HG02759 (cell line): ENCODE measurements at regions not wholly inside any gene's neighbourhood (a gene's known extent, or its start where the extent isn't known, plus 50 kb on each side); places are given as distances from the start of the nearest gene placed in this dataset.
"Not testable (repeated sequence)": the region's sequence is repeated elsewhere in the genome, so short reads cannot be mapped to it uniquely, and the experiment has no call there.

ENCODE experiments used
- ATAC-seq: cut with Tn5 transposase; IDR thresholded peaks from one replicate; pipeline ENCODE4 v1.9.1; 2021; ENCODE audit warnings: mild to moderate bottlenecking, moderate library complexity; ENCODE audit not compliant: unreplicated experiment

DNA sequence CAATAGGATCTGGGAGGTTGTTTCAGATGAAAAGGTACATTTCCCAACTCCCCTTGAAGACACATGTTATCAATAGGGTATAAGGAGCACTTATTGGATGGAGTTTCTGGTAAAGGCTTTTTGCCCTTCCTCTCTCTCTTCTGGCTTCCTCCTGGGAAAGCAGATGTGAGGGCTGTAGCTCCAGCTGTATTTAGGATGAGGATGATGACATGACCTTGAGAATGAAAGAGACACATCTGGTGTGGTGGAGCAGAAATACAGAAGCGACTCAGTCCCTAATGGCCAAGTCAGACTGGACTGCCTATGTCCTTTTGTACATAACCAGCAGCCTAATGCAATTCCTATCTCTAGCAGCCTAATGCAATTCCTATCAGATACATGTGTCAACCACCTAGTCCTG is 100.9 kb upstream of the NXPH2 start:
- ATAC-seq = no peak

DNA sequence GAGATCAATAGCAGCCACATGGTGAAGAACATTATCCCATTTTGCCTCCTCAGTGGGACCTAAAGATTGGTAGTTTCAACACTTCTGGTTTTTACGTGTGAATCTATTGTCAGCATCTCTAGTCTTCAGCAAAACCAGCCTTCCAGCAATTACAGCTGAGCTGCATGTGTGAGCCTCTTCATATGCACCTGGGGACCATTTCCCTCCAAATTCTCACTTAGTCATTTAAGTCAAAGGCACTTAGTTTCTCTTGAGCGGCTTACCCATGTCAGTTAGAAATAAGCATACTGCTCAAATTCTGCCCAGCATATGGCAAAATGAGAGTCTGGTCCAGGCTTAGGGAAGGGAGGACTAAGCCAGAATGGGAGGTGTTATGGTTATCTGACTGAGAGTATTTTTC is 99.7 kb upstream of the NXPH2 start:
- no peak for ATAC-seq

DNA sequence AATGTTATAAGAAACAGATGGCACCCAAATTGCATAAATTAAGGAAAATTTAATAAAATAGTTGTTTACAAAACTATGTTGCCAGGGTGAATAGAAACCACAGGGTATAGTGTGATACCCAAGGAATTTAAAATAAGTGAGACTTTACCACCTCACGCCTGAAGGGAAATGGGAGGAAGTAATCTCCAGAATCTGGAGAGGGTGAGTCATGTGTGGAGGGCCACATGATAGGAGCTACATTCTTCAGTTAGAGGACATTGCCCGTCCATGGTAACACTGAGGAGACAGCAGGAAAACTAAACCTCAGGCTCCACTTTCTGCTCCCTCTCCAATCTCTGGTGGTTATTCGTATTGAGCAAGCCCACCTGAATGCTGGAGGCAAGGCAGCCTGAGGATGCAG is 97.2 kb upstream of the NXPH2 start:
- no peak for ATAC-seq

DNA sequence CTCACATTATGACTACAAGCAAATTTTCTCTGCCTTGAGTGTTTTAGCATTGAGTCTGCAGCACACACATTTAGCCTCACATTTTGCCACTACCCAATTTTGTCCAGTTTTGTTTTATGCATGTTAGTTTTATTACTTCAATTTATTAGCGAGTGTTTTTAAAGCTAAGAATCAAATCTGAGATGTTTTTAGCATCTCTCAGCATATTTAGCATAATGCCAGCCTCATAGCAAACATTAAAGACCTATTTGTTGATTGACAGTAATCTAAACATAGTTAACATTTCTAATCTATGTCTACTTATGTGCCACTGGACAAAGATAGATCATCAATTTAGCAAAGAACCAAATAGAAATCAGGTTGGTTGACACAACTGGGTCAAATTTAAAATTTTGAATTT is 94.1 kb upstream of the NXPH2 start:
- ATAC-seq = no peak

DNA sequence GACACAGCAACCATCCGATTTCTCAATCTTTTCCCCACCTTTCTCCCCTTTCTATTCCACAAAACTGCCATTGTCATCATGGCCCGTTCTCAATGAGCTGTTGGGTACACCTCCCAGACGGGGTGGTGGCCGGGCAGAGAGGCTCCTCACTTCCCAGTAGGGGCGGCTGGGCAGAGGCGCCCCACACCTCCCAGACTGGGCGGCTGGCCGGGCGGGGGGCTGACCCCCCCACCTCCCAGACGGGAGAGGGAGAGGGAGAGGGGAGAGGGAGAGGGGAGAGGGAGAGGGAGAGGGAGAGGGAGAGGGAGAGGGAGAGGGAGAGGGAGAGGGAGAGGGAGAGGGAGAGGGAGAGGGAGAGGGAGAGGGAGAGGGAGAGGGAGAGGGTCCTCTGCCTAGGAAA is 91.9 kb upstream of the NXPH2 start:
- ATAC-seq = not testable (repeated sequence)

DNA sequence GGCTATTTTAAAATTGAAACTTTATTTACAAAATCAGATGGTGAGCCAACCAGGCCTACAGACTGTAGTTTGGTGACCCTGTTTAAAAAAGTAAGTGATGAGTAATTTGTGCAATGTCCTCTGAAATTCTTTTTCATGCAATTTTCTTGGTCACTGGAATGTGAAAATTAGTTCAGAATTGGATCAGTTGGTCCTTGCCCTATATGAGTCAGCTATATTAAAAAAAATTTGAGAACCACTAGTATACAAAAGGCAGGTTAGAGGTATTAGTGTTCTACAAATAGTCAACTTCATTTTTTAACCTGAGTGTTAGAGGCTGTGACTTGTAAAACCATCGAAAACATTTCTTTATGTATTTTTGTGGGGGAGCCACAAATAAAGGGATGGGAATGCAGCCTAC is 91.1 kb upstream of the NXPH2 start:
- ATAC-seq = no peak

DNA sequence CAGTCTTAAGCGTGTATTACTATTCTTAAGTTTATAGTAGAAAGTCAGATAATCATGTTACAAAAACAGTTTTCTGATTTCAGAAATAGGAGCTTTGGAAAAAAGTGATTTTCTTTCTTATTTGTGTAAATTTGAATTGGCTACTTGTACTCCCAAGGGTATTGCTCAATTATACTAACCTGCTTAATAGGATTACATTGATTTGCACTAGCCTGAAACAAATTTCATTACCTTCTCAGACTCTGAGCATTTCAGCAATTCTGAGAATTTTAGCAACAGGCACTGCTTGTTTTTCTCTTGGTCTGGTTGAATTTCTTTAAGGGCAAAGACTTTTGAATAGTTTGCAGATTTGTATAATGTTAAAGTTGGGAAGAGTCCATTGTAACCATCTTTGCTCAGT is 87.2 kb upstream of the NXPH2 start:
- ATAC-seq = no peak

DNA sequence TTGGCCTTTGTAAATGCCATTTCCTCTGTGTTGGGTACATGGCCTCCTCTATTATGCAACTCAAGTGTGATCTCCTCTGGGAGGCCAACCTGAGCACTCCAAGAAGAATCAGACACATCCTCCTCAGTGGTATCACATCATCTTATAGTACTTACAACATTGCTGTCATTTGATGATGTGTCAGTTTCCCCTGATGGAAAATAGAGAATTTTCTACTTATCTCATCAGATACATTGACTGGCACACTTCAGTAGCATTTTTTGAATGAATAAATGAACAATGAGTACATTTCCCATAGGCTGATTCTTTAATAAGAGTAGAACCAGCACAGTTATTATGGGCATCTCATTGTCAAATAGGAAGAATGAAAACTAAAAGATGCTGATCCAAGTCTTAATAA is 86.6 kb upstream of the NXPH2 start:
- no peak for ATAC-seq

DNA sequence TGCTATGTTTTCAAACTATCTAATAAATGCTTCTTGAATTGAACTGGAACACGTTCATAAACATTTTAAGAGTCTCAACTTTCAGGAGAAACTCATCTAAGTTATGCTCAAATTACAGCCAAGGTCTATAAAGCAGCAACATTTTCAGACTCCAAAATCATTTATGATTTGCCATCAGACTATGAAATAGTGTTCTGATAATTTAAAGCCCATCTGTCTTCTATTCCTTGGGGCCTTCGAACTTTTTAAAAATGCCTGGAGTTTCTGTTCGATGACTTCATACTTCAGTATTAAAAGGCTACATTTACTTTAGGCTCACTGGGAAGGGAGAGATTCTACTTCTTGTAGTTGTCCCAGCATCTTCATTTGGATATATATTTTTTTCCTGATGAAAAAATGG is 73.6 kb upstream of the NXPH2 start:
- ATAC-seq = no peak

DNA sequence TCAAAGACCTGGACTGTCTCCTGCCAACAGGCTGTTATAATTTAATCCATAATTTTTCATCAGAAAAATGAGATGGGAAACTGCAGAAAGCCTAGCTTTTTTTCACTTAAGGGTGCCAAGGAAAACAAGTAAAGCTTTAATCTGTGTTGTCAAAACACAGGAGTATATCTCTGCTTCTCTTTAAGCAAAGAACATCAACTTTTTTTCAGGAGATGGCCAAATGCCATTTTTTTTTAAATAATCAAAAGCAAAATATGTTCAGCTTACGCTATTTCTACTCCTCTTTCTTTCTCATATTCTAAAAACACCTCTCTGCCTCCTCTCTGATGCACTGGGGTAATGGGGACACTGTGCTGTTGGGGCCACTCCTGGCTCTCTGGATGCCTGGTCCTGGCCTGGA is 73.1 kb upstream of the NXPH2 start:
- no peak for ATAC-seq

DNA sequence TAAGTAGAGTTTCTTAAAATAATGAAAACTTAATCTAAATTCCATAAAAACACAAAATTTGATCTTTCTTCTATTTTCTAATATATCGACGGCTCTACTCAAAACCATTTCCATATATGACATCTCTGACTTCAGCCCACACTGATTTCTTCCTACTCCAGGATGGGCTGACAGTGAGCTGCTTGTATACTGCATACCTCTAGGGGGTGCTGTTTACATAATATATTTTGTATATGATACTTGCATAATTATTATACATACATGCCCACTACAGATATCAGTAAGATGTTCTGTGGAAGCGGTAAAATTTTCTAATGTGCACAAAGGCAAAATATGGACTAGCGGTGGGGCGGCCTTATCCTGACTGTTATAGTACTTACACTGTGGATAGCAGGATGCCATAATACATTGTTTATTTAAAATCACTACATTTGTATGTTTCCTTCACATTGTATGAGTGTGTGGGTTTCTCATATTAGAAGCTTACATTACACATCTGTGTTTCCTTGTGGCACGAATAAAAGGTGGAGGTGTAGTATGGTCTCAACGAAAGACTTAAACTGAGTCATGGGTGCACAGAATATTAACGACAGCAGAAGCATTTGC is 66.1 kb upstream of the NXPH2 start:
- ATAC-seq = peak; percentile 90

DNA sequence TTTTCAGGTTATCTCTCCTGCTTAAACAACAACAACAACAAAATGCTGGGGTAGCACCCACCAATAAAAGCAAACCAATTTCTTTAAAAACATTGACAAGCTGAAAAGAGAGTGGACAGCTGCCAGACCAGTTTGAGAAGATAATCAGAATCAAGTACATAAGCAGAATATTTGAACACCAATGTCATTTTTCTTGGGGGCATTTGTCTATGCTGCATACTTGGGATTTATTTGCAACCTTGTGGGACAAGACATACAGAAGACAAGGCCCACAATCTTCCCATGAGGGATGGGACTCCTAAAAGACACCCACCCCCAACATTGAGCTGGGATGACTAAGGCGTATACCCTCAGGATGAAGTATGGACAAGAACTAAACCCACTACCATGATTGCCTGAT is 62.2 kb upstream of the NXPH2 start:
- no peak for ATAC-seq

DNA sequence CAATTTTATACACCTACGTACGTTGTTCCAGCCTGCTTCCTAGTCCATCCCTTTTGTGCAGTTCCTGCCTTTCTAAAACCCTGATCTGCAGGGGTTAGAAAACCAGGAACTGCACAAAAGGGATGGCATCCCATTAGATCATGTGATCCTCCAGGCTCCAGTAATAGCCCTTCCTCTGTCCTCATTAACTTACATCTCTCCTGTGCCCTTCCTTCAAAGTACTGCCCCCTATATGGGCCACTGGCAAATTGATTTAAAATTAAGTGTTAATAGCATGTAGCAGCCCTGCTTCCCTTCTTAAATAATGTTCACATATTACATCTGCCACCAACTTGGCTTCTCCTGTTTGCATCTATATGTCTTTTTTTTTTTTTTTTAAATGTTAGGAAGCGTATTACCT is 61.3 kb upstream of the NXPH2 start:
- ATAC-seq = no peak

DNA sequence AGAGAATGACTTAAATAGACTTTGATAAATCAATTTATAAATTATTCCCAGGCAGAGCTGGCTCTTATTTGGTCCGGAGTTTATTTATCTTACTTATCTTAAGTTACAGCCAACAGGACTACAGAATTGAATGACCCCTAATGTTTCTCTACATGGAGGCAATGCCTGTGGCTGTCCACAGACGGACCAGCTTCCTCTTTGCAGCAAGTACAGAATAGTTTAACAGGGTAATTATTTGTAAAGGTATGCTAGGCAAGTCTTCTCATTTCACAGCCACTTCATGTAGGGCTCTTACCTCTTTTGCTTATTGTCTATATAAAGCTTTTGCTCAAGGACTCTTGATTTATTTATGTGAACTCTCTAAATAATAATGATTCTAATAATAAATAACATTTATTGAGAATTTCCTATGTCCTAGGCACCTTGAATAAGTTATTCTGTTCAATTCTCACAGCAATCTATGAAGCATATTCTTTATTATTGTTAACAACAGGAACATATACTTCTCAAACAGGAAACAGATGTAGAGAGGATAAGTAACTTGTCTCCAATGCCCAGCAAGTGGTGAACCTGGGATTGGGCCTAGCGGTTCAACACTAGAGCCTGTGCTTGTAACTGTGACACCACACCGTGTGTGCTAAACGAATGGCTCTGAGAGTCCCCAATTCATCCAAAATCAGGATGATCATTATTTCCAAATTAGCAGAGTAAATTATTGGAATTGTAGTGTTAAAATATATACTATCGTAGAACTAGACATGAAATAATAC is 58.8 kb upstream of the NXPH2 start:
- ATAC-seq = no peak

DNA sequence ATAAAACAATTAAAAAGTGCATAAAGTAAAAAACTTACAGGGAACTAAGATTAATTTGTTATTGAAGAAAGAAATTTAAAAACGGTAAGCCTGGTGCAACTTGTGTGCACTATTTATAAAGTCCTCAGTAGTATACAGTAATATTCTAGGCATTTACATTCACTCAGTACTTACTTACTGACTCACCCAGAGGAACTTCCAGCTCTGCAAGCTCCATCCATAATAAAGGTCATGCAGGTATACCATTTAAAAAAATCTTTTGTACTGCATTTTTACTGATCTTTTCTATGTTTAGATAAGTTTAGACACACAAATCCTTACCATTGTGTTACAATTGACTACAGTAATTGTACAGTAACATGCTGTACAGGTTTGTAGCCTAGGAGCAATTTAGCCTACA is 51.5 kb upstream of the NXPH2 start:
- no peak for ATAC-seq

DNA sequence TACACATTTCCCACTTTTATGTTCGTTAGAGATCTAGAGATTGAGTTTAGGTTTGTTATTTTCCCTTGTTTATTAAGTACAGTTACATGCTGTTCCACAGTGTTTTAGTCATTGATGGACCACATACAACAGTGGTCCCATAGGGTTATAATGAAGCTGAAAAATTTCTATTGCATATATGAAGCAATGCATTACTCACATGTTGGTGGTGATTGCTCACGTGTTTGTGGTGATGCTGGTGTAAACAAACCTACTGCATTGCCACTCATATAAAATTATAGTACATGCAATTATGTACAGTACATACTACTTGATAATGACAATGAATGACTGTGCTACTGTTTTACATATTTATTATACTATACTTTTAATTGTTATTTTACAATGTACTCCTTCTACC is 51.0 kb upstream of the NXPH2 start:
- no peak for ATAC-seq

DNA sequence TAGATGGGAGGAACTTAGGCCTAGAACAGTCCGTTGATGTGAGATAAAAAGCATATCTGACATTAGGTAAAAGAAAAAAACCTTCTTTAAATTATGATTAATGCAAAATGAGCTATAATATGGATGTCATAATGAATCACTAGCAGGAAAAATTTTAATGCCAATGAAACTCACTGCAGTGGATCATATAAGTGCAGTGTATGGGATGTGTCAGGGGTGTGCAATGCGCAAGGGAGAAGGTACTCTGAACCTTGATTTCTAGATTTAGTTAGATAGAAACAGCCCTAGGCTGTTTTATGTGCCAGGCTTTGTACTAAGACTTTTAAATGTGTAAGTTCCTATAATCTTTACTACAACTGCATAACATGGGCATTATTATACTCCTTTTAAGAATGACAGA is 50.4 kb upstream of the NXPH2 start:
- ATAC-seq = no peak
